Activated CD4-positive, alpha-beta T cell treated with anti-CD3 and anti-CD28 coated beads, Interleukin-2, amount 50 U/mL, for 4 hours (primary cell): ENCODE measurements at regions not wholly inside any gene's neighbourhood (a gene's known extent, or its start where the extent isn't known, plus 50 kb on each side); places are given as distances from the start of the nearest gene placed in this dataset.

Experiments
- DNase-seq, 2 experiments: peaks; one replicate each; pipeline ENCODE4 v3.0.0-alpha.2; 2020

GRCh38 chr13:59330764-59331163 is 833.0 kb downstream of the DIAPH3 start:
- no peak for DNase-seq

DNA sequence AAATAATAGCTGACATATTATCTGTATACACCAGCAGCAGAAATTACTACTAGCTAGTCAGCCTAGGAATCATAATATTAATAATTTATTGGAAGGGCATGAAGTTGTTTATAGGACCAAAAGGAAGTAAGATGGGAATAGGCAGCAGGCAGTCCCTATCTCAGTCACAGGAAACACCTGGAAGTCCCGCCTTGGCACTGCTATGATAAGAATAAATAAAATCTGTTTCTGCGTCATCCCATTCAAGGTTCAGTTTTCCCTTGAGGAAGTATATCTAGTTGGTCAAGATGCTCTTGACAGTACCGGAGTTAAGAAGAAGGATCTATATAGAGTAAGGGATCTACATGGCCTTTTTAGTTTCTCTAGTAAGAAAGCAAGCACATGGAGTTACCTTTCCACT is 830.8 kb downstream of the DIAPH3 start:
- no peak for DNase-seq

DNA sequence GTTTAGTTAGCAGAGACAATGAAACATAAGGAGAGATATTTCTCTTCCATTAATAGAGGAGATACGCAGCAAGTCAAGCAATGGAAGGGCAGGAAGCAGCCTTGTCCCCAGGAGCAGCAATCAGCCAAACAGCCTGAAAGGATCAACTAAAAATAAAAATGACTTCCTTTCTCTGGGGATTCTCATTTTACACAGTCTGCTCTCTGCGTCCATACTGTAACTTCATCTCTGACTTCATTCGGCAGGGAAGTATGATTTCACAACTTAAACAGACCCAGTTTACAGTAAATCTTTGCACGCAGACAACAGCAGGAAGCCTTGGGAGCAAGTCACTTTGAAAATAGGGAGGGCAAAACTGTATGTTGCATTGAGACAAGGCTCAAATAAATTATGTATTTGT is 826.7 kb downstream of the DIAPH3 start:
- no peak for DNase-seq

DNA sequence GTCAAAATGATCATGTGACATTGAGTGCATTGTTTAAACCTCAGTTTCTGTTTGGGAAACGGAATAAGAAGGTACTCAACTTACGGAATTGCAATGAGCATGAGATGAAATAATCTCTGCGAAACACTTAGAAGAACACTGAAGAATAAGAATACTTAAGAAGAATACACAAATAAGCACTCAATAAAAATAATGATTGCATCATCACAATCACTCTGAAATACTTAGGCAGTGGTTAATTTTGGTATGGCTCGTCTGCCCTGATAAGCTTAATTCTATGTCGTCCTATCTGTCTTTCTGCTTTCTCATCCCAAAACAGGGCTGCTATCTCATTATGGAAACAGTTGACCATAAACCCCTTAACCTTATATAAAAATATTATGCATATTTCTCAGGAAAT is 823.6 kb downstream of the DIAPH3 start:
- no peak for DNase-seq

DNA sequence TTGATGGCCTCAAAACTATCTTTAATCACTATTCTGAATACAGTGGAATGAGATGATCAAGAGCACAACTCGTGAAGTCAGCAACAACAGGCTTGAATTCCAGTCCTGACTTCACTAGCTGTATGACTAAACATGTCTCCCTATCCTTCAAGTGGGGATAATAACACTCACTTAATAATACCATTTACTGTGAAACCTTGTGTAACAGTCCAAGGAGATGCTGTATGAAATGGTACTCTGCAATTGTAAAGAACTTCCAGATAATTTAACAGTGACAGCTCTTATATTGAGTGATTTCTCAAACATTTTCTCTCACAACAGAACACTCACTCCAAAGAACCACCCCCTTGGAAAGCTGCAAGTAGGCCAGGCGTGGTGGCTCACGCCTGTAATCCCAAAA is 823.1 kb downstream of the DIAPH3 start:
- DNase-seq: no peak

DNA sequence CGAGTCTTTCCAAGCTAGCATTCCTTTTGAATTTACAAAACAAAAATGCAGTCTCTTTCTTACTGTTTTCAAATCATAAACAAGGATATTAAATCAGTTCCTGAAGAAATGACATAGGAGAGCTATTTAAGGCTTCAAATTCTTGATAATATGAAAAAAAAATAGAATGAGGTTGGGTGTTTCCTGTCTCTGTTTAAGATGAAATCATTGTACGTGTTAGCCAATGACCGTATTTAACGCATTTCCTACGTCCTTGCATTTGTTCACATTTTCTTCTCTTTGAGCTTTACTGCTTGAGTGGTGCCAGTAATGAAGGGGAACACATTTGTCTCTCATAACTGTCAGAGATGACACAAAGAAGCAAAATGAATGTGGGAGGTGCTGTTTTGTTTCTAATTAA is 821.3 kb downstream of the DIAPH3 start:
- DNase-seq: no peak

DNA sequence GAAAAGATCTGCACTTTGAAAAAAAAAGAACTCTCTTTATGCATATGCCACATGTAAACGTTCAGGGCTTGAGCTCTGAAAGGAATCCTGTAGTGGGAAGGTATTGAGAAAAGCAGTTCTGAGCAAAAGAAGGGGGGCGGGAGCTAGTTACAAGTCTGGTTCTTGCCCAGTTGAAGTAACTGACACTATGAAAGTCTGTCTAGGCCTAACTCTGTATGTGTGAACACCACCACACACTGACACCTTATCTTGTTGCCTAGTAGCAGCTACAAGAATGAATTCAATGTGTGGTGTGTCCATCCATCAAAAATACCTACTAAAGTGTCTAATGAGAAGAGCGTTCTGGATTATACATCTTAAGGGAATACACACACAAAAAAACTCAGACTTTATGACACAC is 820.6 kb downstream of the DIAPH3 start:
- no peak for DNase-seq

GRCh38 chr13:59343993-59344822 is 819.5 kb downstream of the DIAPH3 start:
- DNase-seq: no peak

- DNase-seq: no peak
These were observed 818.4 kb downstream of the DIAPH3 start for GRCh38 chr13:59345311-59345710.

DNA sequence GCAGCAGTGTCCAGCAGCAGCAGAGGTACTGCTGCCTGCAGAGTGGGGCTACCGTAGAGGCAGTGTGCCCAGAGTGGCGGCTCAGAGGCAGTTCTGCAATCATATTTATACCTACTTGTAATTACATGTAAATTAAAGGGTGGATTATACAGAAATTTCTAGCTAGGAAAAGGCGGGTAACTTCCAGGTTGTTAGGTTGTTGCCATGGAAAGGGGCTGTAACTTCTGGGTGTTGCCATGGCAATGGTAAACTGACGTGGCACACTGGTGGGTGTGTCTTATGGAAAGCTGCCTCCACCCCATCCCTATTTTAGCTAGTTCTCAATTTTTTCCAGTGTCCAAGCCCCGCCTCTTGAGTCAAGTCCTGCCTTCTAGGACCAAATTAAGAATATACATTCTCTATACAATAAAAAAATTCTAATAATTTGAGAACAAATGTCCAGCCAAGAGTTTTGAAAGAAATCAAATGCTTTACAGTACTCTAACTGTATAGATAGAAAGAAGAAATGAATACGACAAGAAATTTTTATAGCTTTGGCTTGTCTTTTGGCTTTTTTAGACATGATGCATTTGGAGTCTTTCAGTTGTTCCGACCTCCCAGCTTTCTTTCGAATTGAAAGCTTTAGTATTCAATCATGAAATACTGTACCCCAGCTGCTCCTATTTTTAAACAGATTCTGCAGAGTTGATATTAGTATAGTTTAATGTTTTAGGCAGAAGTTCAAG is 816.6 kb downstream of the DIAPH3 start:
- DNase-seq: no peak

GRCh38 chr13:59348617-59349016 is 815.1 kb downstream of the DIAPH3 start:
- DNase-seq: no peak

DNA sequence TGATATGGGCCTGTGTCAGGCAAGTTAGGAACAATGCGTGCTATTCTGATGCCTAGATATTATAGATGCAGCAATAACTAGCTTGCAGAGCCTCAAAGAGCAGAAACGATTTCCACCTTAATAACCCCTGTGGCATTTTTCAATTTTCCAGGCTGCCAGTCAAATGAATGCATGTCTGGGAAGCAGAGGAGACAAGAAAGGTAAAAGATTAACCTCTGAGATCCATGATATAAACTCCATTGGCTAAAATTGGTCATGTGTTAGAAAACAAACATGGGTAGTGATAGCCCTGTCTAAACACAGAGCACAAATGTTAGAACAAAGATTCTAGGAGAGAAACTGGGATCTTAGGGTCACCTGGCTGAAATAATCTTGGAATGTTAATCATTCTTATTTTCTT is 811.1 kb downstream of the DIAPH3 start:
- DNase-seq: no peak

- no peak for DNase-seq
These were observed 808.9 kb downstream of the DIAPH3 start for GRCh38 chr13:59354665-59355369.

GRCh38 chr13:59356607-59357006 is 807.1 kb downstream of the DIAPH3 start:
- no peak for DNase-seq

DNA sequence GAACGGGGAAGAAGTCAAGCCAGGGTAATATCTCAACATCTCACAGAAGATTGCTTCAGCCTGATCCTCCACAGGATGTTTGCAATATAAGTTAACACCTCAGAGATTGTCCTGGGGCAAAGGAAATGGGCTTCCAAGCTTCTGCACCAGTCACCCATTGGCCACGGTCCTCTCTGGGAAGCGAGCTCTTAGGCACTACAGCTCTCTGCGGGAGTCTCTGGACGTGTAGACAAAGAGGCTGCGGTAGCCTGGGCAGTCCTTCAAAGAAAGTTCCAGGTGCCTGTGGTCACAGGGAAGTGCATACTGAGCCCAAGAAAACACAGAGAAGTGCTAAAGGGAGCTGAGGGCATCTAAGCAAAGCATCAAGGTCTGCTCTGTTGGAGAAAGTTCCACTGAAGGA is 805.7 kb downstream of the DIAPH3 start:
- DNase-seq: no peak

DNA sequence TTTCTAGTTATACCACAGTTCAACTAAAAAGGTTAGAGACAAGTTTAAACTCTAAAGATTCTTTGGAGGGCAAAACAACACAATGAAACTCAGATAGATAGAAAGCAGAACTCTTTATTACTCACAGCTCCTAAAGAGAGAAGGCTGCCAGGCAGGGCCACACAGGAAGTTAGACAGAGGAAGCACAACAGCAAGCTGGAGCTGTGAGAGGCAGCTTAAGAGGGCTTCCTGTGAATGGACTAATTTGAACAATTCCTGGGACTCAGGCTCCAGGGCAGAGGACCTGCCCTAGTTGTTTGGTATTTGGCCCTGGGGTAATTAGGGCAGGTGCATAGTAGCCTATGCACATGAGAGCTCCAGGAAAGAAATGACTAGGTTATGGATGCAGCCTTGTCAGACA is 803.6 kb downstream of the DIAPH3 start:
- DNase-seq: no peak

DNA sequence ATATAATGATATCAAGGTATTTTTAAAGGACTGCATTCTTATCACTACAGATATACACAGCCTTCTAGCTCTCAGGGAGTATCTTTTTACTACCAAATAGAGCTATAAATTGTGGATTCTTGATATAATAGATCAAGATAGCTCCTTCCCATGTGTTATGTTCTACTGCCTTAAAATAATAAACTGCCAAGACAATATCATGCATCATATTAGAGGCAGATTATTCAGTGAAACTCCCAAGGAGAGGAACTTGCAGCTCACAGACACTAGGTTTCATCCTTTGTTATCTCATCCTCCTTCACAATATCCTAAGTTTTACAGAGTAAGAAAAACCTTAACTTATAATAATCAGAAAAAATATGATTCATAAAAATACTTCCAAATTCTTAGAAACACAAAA is 802.8 kb downstream of the DIAPH3 start:
- no peak for DNase-seq

DNA sequence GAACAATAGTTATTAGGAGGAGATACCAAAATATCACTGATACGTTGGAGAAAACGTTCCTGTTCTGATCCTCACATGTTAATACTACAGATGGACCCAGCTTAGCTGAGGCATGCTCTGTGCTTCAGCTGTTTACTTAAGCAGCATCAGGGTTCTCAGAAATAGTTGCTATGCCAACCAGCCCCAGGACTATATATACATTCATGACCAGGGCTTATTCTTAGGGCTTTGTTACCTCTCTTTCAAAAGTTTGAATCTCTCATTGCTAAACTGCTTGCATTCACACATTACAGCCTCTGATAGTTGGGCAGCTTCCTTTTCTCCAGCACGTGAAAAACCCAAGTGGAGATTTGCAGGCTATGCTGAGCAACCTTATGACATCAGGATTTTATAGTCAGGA is 800.4 kb downstream of the DIAPH3 start:
- no peak for DNase-seq

- no peak for DNase-seq
These were observed 799.8 kb downstream of the DIAPH3 start for GRCh38 chr13:59363947-59364346.

- DNase-seq: no peak
These were observed 799.1 kb downstream of the DIAPH3 start for GRCh38 chr13:59364641-59365085.

GRCh38 chr13:59367467-59367866 is 796.3 kb downstream of the DIAPH3 start:
- no peak for DNase-seq

GRCh38 chr13:59367904-59368303 is 795.8 kb downstream of the DIAPH3 start:
- no peak for DNase-seq

DNA sequence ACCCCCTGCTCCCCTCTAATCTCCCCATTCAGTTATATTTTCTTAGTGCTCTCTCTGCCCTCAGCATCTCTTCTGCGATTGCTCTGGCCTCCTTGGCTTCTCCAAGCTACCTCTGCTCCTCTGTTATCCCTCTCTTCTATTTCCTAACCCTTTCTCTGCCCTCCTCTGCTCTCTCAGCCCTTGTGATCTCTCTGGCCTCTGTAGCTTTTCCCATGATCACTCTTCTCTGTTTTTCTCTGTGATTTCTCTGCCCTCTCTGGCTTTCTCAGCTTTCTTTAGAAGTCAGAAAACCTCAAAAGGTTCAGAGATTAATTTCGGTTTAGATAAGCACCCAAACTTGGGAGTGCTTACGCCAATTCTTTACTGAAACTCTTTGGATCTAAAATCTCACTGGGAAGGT is 795.0 kb downstream of the DIAPH3 start:
- DNase-seq: no peak

GRCh38 chr13:59371229-59371628 is 792.5 kb downstream of the DIAPH3 start:
- DNase-seq: no peak
